SK-N-SH (cell line): ENCODE measurements at regions not wholly inside any gene's neighbourhood (a gene's known extent, or its start where the extent isn't known, plus 50 kb on each side); places are given as distances from the start of the nearest gene placed in this dataset.

Experiments
- CTCF ChIP-seq: fragments of 200-600 bp; sonication (generic); IDR thresholded peaks from 2 replicates; pipeline ENCODE4 v1.6.1; 2017; ENCODE audit warnings: antibody characterized with exemption, mild to moderate bottlenecking, moderate library complexity
- FOXJ3 ChIP-seq: sonication (generic); formaldehyde crosslinking; IDR thresholded peaks from 2 replicates; pipeline ENCODE4 v1.5.1; 2020; ENCODE audit warnings: mild to moderate bottlenecking, missing genetic modification reagents
- RCOR1 ChIP-seq: fragments of 150-350 bp; IDR thresholded peaks from 2 replicates; pipeline ENCODE4 v1.6.1; 2017; ENCODE audit warnings: antibody characterized with exemption, low read length
- TCF12 ChIP-seq: IDR thresholded peaks from 2 replicates; pipeline ENCODE4 v1.4.0; 2012

- TF ChIP-seq CTCF (no peak), RCOR1 (no peak), FOXJ3 (CRISPR knock-in tag) (no peak), TCF12 (no peak)
These were observed 67.4 kb upstream of the ELN start for GRCh38 chr7:73960548-73960947.
